Fibroblast of lung (primary cell): ENCODE measurements at regions not wholly inside any gene's neighbourhood (a gene's known extent, or its start where the extent isn't known, plus 50 kb on each side); places are given as distances from the start of the nearest gene placed in this dataset.

Source experiments
- DNase-seq, 2 donors: peaks; one replicate each; pipeline versions ENCODE4 v3.0.0 to v3.0.0-alpha.2; 2010; ENCODE audit warnings: low read depth in 2 of 2
- H2AFZ ChIP-seq: 2 replicates; pipeline ENCODE4 v1.5.1; 2012; ENCODE audit warnings: low read length, control low read depth, inconsistent platforms
- H3K27ac ChIP-seq: 2 replicates; pipeline ENCODE4 v1.5.1; 2011; ENCODE audit warnings: low read length, control low read depth; ENCODE audit not compliant: insufficient read depth
- H3K27me3 ChIP-seq: 2 replicates; pipeline ENCODE4 v1.5.1; 2011; ENCODE audit warnings: mild to moderate bottlenecking, low read length; ENCODE audit not compliant: control insufficient read depth, insufficient read depth
- H3K36me3 ChIP-seq: 2 replicates; pipeline ENCODE4 v1.5.1; 2011; ENCODE audit warnings: low read length; ENCODE audit not compliant: control insufficient read depth, insufficient read depth
- H3K4me1 ChIP-seq: 2 replicates; pipeline ENCODE4 v1.5.1; 2011; ENCODE audit warnings: low read length; ENCODE audit not compliant: control insufficient read depth, insufficient read depth; ENCODE audit errors: extremely low read depth
- H3K4me2 ChIP-seq: 2 replicates; pipeline ENCODE4 v1.5.1; 2011; ENCODE audit warnings: low read length, control low read depth; ENCODE audit not compliant: insufficient read depth; ENCODE audit errors: extremely low read depth
- H3K4me3 ChIP-seq, 4 experiments: fragments of 200-600 bp in 1 of 4; sonication (generic) in 1 of 4; replicated peaks in 1 of 4; 2 replicates each; pipeline ENCODE4 v1.5.1; 2011 to 2016; ENCODE audit warnings: low read length in 4 of 4, low read depth in 3 of 4, mild to moderate bottlenecking in 3 of 4, control low read depth in 2 of 4, inconsistent platforms in 1 of 4, mixed read lengths in 1 of 4; ENCODE audit not compliant: insufficient read depth in 1 of 4; ENCODE audit errors: control extremely low read depth in 1 of 4
- H3K79me2 ChIP-seq: 2 replicates; pipeline ENCODE4 v1.5.1; 2012; ENCODE audit warnings: mild to moderate bottlenecking, low read length, inconsistent platforms; ENCODE audit not compliant: control insufficient read depth, insufficient read depth
- H3K9ac ChIP-seq: 2 replicates; pipeline ENCODE4 v1.5.1; 2011; ENCODE audit warnings: mild to moderate bottlenecking, low read length, control low read depth; ENCODE audit not compliant: insufficient read depth
- H3K9me3 ChIP-seq: 2 replicates; pipeline ENCODE4 v1.5.1; 2012; ENCODE audit warnings: low read depth, low read length; ENCODE audit not compliant: control insufficient read depth, insufficient read depth
- H4K20me1 ChIP-seq: 2 replicates; pipeline ENCODE4 v1.5.1; 2011; ENCODE audit warnings: low read length; ENCODE audit not compliant: control insufficient read depth, insufficient read depth; ENCODE audit errors: extremely low read depth
- CTCF ChIP-seq, 2 donors: IDR thresholded peaks in 1 of 2; conservative IDR thresholded peaks in 1 of 2; 1 replicate in 1 of 2; 2 replicates in 1 of 2; pipeline ENCODE4 v1.5.1; 2011 to 2012; ENCODE audit warnings: low read length in 2 of 2, control low read depth in 1 of 2, inconsistent platforms in 1 of 2, low read depth in 1 of 2, mild to moderate bottlenecking in 1 of 2
- EZH2 ChIP-seq: IDR thresholded peaks from 2 replicates; pipeline ENCODE4 v1.5.1; 2012; ENCODE audit warnings: low read length, control low read depth, mild to moderate bottlenecking; ENCODE audit errors: missing control alignments

GRCh38 chr11:80074837-80075236 is 634.0 kb upstream of the TENM4 start:
- no peak overlapping the region for H3K9ac ChIP-seq
- no peaks in the 10 kb centered on the region for H3K27me3 ChIP-seq
- H3K36me3 ChIP-seq, result no peaks in the 10 kb centered on the region
- no peaks in the 10 kb centered on the region for H3K4me1 ChIP-seq
- DNase-seq, result no peak
- H3K4me3 ChIP-seq, result no peak overlapping the region
- no peak overlapping the region for H3K4me2 ChIP-seq
- no peak overlapping the region for H3K27ac ChIP-seq
- no peaks in the 10 kb centered on the region for H3K9me3 ChIP-seq
- H3K79me2 ChIP-seq, result no peaks in the 10 kb centered on the region
- no peaks in the 10 kb centered on the region for H4K20me1 ChIP-seq
- no peak overlapping the region for H2AFZ ChIP-seq
- TF ChIP-seq CTCF (conservative IDR thresholded peaks at IDR 0.05 in 1 of 2, IDR thresholded peaks at IDR 0.05 in 1 of 2; ENCODE audit: low read depth in 1 of 2, low read length in 2 of 2) (no peak), EZH2 (no peak)

- TF ChIP-seq EZH2 (no peak), CTCF (conservative IDR thresholded peaks at IDR 0.05 in 1 of 2, IDR thresholded peaks at IDR 0.05 in 1 of 2; ENCODE audit: low read depth in 1 of 2, low read length in 2 of 2) (no peak)
- H2AFZ ChIP-seq, result no peak overlapping the region
- no peak overlapping the region for H3K4me2 ChIP-seq
- no peaks in the 10 kb centered on the region for H3K9me3 ChIP-seq
- H3K4me1 ChIP-seq, result no peaks in the 10 kb centered on the region
- H3K27me3 ChIP-seq, result no peaks in the 10 kb centered on the region
- no peaks in the 10 kb centered on the region for H3K36me3 ChIP-seq
- no peak for DNase-seq
- H4K20me1 ChIP-seq, result no peaks in the 10 kb centered on the region
- H3K9ac ChIP-seq, result no peak overlapping the region
- H3K79me2 ChIP-seq, result no peaks in the 10 kb centered on the region
- no peak overlapping the region for H3K27ac ChIP-seq
- H3K4me3 ChIP-seq, result no peak overlapping the region
Observed at GRCh38 chr11:80066291-80066690, 625.5 kb upstream of the TENM4 start.

GRCh38 chr11:80065086-80065485 is 624.3 kb upstream of the TENM4 start:
- H3K4me1 ChIP-seq, result no peaks in the 10 kb centered on the region
- H3K4me3 ChIP-seq, result no peak overlapping the region
- H2AFZ ChIP-seq, result no peak overlapping the region
- no peak overlapping the region for H3K27ac ChIP-seq
- H3K27me3 ChIP-seq, result no peaks in the 10 kb centered on the region
- no peaks in the 10 kb centered on the region for H4K20me1 ChIP-seq
- no peak overlapping the region for H3K9ac ChIP-seq
- no peaks in the 10 kb centered on the region for H3K79me2 ChIP-seq
- no peak for DNase-seq
- H3K4me2 ChIP-seq, result no peak overlapping the region
- H3K9me3 ChIP-seq, result no peaks in the 10 kb centered on the region
- H3K36me3 ChIP-seq, result no peaks in the 10 kb centered on the region
- TF ChIP-seq CTCF (conservative IDR thresholded peaks at IDR 0.05 in 1 of 2, IDR thresholded peaks at IDR 0.05 in 1 of 2; ENCODE audit: low read depth in 1 of 2, low read length in 2 of 2) (no peak), EZH2 (no peak)
